Activated CD4-positive, alpha-beta T cell treated with anti-CD3 and anti-CD28 coated beads for 36 hours (primary cell): ENCODE measurements at regions not wholly inside any gene's neighbourhood (a gene's known extent, or its start where the extent isn't known, plus 50 kb on each side); places are given as distances from the start of the nearest gene placed in this dataset.
"Not testable (repeated sequence)": the region's sequence is repeated elsewhere in the genome, so short reads cannot be mapped to it uniquely, and the experiment has no call there.

Source experiments
- ATAC-seq: fragments of 200-7000 bp; cut with Tn5 transposase; one replicate; pipeline ENCODE4 v1.10.0; 2021; ENCODE audit warnings: mild to moderate bottlenecking, moderate library complexity
- CTCF ChIA-PET: fragments of 350-600 bp; sonication (Branson Sonifier 250); formaldehyde crosslinking; loops from one replicate; lab custom pipeline; 2021; ENCODE audit warnings: antibody characterized with exemption; lab: Charles Lee
- POLR2A ChIA-PET: fragments of 350-600 bp; sonication (Branson Sonifier 250); formaldehyde crosslinking; loops from one replicate; lab custom pipeline; 2021; ENCODE audit warnings: antibody characterized with exemption, inconsistent platforms; lab: Charles Lee
- DNase-seq: peaks from one replicate; pipeline ENCODE4 v3.0.0-alpha.2; 2020
- H3K27ac Mint-ChIP-seq: one replicate; pipeline ENCODE4 v1.8.0; 2021; ENCODE audit warnings: mixed read lengths
- H3K27me3 Mint-ChIP-seq: one replicate; pipeline ENCODE4 v1.8.0; 2021; ENCODE audit warnings: mixed read lengths
- H3K36me3 Mint-ChIP-seq: one replicate; pipeline ENCODE4 v1.8.0; 2021; ENCODE audit warnings: low read depth, mixed read lengths
- H3K4me1 Mint-ChIP-seq: one replicate; pipeline ENCODE4 v1.8.0; 2021; ENCODE audit warnings: mixed read lengths
- H3K4me3 Mint-ChIP-seq: one replicate; pipeline ENCODE4 v1.8.0; 2021; ENCODE audit warnings: mild to moderate bottlenecking, moderate library complexity, mixed read lengths
- H3K9me3 Mint-ChIP-seq: one replicate; pipeline ENCODE4 v1.8.0; 2021; ENCODE audit warnings: low read depth, mixed read lengths
- intact Hi-C, 2 experiments: fragments of 100-400 bp; cut with DNase I in 1 of 2; cut with micrococcal nuclease in 1 of 2; formaldehyde crosslinking; loops; one replicate each; pipeline versions ENCODE4 v1.14.2 to v1.15.1; 2022 to 2024; cut with DNase I, micrococcal nuclease

DNA sequence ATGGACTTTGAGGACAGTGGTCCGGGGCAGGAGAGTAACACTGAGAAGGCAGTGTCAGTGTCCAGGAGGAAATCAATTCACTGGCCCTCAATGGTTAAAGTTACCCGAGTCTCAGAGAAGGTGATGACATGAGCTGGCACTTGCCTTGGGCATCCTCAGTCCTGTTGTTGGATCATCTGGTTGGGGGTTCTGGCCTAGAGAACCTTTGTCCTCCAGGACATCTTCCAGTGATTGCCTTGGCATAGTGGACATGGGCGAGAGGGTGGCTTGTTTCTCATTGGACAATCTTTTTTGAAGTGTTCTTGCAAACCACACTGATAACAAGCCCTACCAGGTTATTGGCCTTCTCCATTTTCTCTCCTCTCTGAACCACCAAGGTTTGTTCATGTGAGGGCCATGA lies 83.4 kb upstream of the TERB2 start:
- ATAC-seq (no peak), DNase-seq (no peak)
- Mint-ChIP-seq H3K4me1 (no peaks in the 10 kb centered on the region), H3K27me3 (peaks cover 8% of the 10 kb centered on the region), H3K36me3 (peaks cover 6% of the 10 kb centered on the region), H3K9me3 (peaks cover 17% of the 10 kb centered on the region), H3K4me3 (no peak overlapping the region), H3K27ac (no peak overlapping the region)
- ChIA-PET POLR2A (no interaction called here), CTCF (no interaction called here)
- intact Hi-C loops, result no loop called here

DNA sequence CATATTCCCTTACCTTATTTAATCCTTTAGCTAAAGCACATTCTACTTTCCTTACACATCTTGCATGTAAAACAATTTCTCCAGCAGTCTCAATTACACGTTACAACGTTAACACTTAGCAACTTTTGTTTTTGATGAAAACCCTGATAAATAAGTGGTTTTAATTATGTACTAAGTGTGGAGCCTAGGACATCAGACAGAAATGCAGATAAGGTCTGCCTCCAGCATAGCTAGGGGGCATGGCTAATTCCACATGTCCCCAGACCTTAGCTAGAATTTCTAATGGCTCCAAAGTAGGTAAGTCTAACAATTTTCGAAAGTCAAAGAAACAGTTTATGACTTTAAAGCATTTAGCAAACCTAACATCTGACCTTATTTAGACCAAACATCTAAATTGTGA lies 77.4 kb upstream of the TERB2 start:
- ATAC-seq (no peak), DNase-seq (no peak)
- intact Hi-C loops, result no loop called here
- Mint-ChIP-seq H3K27ac (no peak overlapping the region), H3K36me3 (peaks cover 16% of the 10 kb centered on the region), H3K27me3 (peaks cover 8% of the 10 kb centered on the region), H3K4me3 (no peak overlapping the region), H3K4me1 (peaks cover 31% of the 10 kb centered on the region), H3K9me3 (peaks cover 30% of the 10 kb centered on the region)
- ChIA-PET CTCF (interaction anchor here (1.4 kb wide), 1 partner anchor 26 kb away, joined by 4 read pairs; no protein-coding TSS in a partner anchor), POLR2A (no interaction called here)

DNA sequence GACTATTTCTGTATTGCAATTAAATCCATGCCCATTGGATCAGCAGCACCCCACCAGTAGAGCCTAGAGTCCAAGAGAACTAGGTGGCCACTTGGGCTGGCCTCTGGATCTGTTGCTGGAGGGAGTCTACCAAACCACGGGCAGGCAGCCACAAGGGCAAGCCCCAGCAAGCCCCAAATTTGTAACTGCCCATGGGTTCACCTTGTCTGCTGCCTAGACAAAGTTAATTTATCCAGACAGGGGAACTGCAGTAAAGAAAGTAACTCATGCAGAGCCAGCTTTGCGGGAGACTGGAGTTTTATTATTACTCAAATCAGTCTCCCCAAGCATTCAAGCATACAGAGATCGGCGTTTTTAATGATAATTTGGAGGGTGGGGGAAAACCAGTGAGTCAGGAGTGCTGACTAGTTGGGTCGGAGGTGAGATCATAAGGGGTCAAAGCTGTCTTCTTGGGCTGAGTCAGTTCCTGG lies 74.0 kb upstream of the TERB2 start:
- Mint-ChIP-seq H3K27ac (peak overlapping the region; percentile 35), H3K4me1 (peaks cover 32% of the 10 kb centered on the region), H3K36me3 (peaks cover 10% of the 10 kb centered on the region), H3K27me3 (peaks cover 8% of the 10 kb centered on the region), H3K9me3 (peaks cover 18% of the 10 kb centered on the region), H3K4me3 (peak overlapping the region; percentile 29)
- CTCF ChIA-PET, result interaction anchor here (0.6 kb wide), 1 partner anchor 25 kb away, joined by 3 read pairs; no protein-coding TSS in a partner anchor
- peak; percentile 94 for ATAC-seq
- POLR2A ChIA-PET, result no interaction called here
- peak; percentile 74 for DNase-seq
- intact Hi-C loops, result loop anchor here in 1 of 2 experiments (1.0 kb wide), 2 partner anchors 29 to 336 kb away; no protein-coding TSS in a partner anchor

DNA sequence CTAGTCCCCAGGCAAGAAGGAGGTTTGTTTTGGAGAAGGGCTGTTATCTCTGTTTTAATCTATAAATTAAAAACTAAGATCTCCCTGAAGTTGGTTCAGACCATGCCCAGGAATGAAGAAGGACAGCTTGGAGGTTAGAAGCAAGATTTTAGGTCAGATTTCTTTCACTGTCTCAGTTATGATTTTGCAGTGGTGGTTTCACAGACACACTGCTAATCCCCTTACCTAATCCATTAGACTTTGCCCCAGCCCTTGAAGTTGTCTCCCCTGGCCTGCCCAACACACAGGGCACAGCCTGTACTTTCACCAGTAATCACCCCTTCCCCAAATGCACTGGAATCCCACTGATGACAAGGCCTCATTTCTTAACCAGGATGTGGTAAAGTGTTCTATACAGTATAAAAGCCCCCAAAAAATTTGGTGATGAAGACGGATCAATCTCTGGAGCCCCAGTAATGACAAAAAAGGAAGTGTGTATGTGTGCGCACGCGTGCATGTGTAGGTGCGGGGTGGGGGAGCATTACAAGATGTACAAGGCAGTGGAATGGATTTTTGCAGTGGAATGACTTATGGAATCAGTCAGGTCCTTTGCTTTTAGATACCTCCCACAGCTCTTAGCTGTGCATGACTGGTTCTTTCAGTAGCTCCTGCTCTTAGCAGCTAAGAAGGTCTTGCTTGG lies 73.1 kb upstream of the TERB2 start:
- ATAC-seq, result peak; percentile 18
- intact Hi-C loops, result no loop called here
- DNase-seq, result no peak

DNA sequence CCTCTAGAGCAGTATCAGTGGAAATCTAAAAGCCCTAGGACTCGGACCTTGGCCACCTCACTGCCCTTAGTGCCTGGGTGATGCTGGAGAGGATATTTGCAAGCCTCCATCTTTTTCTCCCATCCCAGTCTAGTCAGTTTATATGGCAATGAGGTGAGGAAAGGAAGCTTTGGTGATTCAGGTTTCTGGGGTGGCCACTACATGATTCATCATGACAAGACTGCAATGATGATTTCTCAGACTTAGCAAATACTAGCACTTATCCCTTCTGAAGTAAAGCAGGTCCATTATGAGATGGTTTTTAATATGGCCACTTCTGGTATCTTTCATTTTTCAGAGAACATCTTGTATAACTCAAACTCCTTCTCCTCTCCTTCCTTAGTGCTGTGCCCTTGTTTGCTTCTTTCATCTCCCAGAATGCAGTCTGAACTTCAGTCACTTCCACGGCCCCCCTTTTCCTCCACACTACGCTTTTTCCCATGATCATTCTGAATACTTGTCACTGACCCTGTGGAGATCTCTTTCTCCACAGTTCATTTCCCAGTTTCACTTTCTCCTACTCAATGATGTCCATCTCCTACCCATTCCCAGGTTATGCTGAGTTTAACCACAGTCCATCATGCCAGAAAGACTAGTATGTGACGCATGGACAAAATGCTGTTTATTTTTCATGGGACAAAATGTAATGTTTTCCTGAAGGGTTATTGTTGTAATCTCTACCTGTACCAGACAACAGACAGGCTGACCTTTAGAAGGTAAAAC lies 57.4 kb upstream of the TERB2 start:
- POLR2A ChIA-PET, H3K36me3 Mint-ChIP-seq, intact Hi-C loops, H3K9me3 Mint-ChIP-seq, DNase-seq, H3K4me3 Mint-ChIP-seq, CTCF ChIA-PET: not testable (repeated sequence)
- ATAC-seq, result peak; percentile 40
- Mint-ChIP-seq H3K4me1 (peaks cover 14% of the 10 kb centered on the region), H3K27me3 (peaks cover 19% of the 10 kb centered on the region), H3K27ac (peak overlapping the region; percentile 60)

More for the DNA sequence above, 73.1 kb upstream of the TERB2 start:
- POLR2A ChIA-PET, result no interaction called here
- peaks cover 5% of the 10 kb centered on the region for H3K27me3 Mint-ChIP-seq
- no peak overlapping the region for H3K4me3 Mint-ChIP-seq
- CTCF ChIA-PET, result interaction anchor here (0.6 kb wide), 3 partner anchors 25 to 201 kb away, joined by 3 read pairs; no protein-coding TSS in a partner anchor
- H3K36me3 Mint-ChIP-seq, result peaks cover 10% of the 10 kb centered on the region
- peak overlapping the region; percentile 75 for H3K27ac Mint-ChIP-seq
- H3K9me3 Mint-ChIP-seq, result peaks cover 12% of the 10 kb centered on the region
- peaks cover 32% of the 10 kb centered on the region for H3K4me1 Mint-ChIP-seq

DNA sequence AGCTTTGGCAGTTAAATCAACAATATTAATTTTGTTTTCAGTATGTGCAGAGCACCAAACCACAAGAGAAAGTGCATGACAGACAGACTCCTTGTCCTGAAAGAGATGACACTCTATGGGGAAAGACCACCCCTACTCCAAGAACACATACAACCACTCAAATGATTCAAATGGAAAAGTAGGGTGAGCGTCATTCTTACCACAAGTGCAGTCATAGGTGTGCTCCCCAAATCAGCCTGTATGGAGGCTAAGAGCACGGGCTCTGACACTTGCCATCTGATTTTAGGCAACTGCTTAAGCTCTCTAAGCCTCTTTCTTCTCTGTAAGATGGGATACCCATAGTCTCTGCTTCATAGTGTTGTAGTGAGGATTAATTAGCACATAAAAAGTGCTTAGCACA lies 56.7 kb upstream of the TERB2 start:
- Mint-ChIP-seq H3K4me1 (peaks cover 17% of the 10 kb centered on the region), H3K27me3 (peaks cover 13% of the 10 kb centered on the region)
- DNase-seq, result peak; percentile 35
- CTCF ChIA-PET, H3K4me3 Mint-ChIP-seq, H3K36me3 Mint-ChIP-seq, intact Hi-C loops, POLR2A ChIA-PET, H3K27ac Mint-ChIP-seq, H3K9me3 Mint-ChIP-seq: not testable (repeated sequence)
- ATAC-seq, result peak; percentile 96

DNA sequence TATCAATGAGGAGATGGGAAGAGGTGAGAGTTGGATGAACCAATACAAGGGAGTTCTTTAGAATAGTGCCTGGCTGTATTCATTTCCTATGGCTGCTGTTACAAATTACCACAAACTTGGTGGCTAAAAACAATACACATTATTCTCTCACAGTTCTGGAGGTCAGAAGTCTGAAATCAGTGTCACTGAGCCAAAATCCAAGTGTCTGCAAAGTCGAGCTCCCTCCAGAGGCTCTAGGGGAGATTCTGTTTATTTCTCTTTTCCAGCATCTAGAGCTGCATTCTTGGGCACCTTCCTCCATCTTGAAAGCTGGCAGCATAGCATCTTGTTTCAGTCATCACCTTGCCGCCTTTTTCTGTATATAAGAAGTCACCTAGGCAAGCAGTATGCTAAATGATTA lies 55.7 kb upstream of the TERB2 start:
- DNase-seq, CTCF ChIA-PET, H3K27ac Mint-ChIP-seq, H3K4me3 Mint-ChIP-seq, intact Hi-C loops, H3K27me3 Mint-ChIP-seq, H3K36me3 Mint-ChIP-seq, POLR2A ChIA-PET, ATAC-seq, H3K9me3 Mint-ChIP-seq: not testable (repeated sequence)
- H3K4me1 Mint-ChIP-seq, result peaks cover 19% of the 10 kb centered on the region

DNA sequence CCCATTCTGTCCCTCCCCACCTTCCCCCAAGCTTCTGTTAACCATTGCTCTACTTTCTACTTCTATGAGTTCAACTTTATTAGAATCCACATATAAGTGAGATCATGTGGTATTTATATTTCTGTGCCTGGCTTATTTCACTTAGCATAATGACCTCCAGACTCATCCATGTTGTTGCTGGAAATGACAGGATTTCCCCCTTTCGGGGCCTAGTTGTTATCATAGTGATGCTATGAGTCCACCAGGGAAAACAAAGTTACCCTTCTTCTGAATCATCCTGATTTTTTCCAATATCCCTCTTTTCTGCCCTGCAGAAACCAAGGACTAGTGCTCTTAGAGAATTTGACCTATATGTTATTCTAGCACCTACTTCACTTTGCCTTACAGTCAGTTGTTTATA lies 53.2 kb upstream of the TERB2 start:
- POLR2A ChIA-PET, H3K27me3 Mint-ChIP-seq, H3K27ac Mint-ChIP-seq, H3K4me3 Mint-ChIP-seq, H3K36me3 Mint-ChIP-seq, intact Hi-C loops, ATAC-seq, DNase-seq, H3K9me3 Mint-ChIP-seq, CTCF ChIA-PET: not testable (repeated sequence)
- H3K4me1 Mint-ChIP-seq, result peaks cover 19% of the 10 kb centered on the region

DNA sequence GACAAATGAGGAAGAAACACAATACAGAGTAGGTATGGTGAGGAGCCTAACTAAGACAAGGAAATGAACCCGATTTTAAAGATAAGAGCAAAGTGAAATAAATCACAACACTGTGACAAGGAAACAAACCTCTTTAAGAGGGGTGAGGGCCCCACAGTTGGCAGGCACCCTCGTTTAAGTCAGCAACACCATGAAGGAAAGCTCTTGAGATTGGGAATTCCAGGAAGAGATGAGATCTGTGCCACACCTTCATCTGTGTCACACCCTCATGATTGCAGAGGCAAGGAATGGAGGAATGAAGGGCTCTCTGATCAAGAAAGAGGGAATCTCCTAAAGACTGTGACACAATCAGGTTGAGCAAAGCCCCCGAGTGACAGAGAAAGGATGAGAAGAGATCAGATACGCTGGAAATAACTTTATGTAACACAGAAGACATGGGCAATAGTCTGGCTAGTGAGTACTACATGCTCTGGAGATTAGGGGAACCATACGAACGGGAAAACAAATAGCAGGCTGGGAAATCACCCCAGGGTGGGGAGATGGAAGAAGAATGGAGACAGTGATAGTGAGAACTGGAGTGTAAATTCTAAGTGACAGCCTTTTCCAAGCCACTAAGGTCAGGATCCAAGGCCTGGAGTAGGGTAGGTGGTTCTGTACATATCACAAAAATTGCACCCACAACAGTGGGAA lies 51.7 kb upstream of the TERB2 start:
- H3K36me3 Mint-ChIP-seq, H3K27me3 Mint-ChIP-seq, H3K4me3 Mint-ChIP-seq, intact Hi-C loops, H3K9me3 Mint-ChIP-seq, CTCF ChIA-PET, POLR2A ChIA-PET, DNase-seq, ATAC-seq, H3K27ac Mint-ChIP-seq: not testable (repeated sequence)
- H3K4me1 Mint-ChIP-seq, result peaks cover 14% of the 10 kb centered on the region
